ENCODE measurements at regions not wholly inside any gene's neighbourhood (a gene's known extent, or its start where the extent isn't known, plus 50 kb on each side); places are given as distances from the start of the nearest gene placed in this dataset.

GRCh38 chr5:39800042-39800601 is 375.3 kb upstream of the DAB2 start:
- in situ Hi-C loops (cut with MboI; ENCODE audit: low pct_ligation_motif_present in 1 of 4, low pct_unique_long_range_greater_than_20kb in 1 of 4, low sequenced_read_pairs in 3 of 4) (no loop called here), intact Hi-C loops (cut with DNase I; ENCODE audit: low total_unique reads) (no loop called here)
- Histone ChIP-seq H3K4me3 (no peak overlapping the region), H3K27ac (peak overlapping the region in 1 of 4 donors; percentile 32), H3K36me3 (no peaks in the 10 kb centered on the region), H3K27me3 (no peaks in the 10 kb centered on the region), H3K4me1 (peaks cover 0 to 2% (median under 1%) of the 10 kb centered on the region in 4 donors), H3K9me3 (no peaks in the 10 kb centered on the region)
- DNase-seq = no peak
- 55% methylated on average over 2 to 3 of the region's 3 CpGs for WGBS, 2 donors (ENCODE audit: low coverage in 1 of 2)
- TF ChIP-seq CTCF (IDR thresholded peaks at IDR 0.05) = no peak
- TF ChIP-seq POLR2AphosphoS5 (IDR thresholded peaks at IDR 0.05) = no peak
- no peak for TF ChIP-seq EP300 (IDR thresholded peaks at IDR 0.05; ENCODE audit: low read depth)

GRCh38 chr5:39799242-39799641 is 374.5 kb upstream of the DAB2 start:
- peak overlapping the region in 2 of 4 donors; percentile 8 to 32 for H3K27ac ChIP-seq
- no peak for DNase-seq
- TF ChIP-seq POLR2A (IDR thresholded peaks at IDR 0.05) (no peak), POLR2AphosphoS5 (IDR thresholded peaks at IDR 0.05) (no peak), EP300 (IDR thresholded peaks at IDR 0.05; ENCODE audit: low read depth) (no peak), CTCF (IDR thresholded peaks at IDR 0.05) (no peak)
- WGBS, 2 donors (ENCODE audit: low coverage in 1 of 2) = 54 to 56% methylated on average over 2 of the region's 2 CpGs
- in situ Hi-C loops (cut with MboI; ENCODE audit: low pct_ligation_motif_present in 1 of 4, low pct_unique_long_range_greater_than_20kb in 1 of 4, low sequenced_read_pairs in 3 of 4) = no loop called here
- intact Hi-C loops (cut with DNase I; ENCODE audit: low total_unique reads) = no loop called here
- no peaks in the 10 kb centered on the region for H3K9me3 ChIP-seq
- H3K27me3 ChIP-seq = no peaks in the 10 kb centered on the region
- H3K4me1 ChIP-seq = peaks cover 0 to 11% (median 3%) of the 10 kb centered on the region in 4 donors
- H3K36me3 ChIP-seq = no peaks in the 10 kb centered on the region
- H3K4me3 ChIP-seq = no peak overlapping the region

- TF ChIP-seq POLR2AphosphoS5 (IDR thresholded peaks at IDR 0.05) = no peak
- TF ChIP-seq EP300 (IDR thresholded peaks at IDR 0.05; ENCODE audit: low read depth) = no peak
- no peak for TF ChIP-seq POLR2A (IDR thresholded peaks at IDR 0.05)
- TF ChIP-seq CTCF (IDR thresholded peaks at IDR 0.05) = no peak
- Histone ChIP-seq H3K27ac (no peak overlapping the region), H3K4me1 (peaks cover 0 to 13% (median 3%) of the 10 kb centered on the region in 4 donors), H3K4me3 (no peak overlapping the region), H3K27me3 (no peaks in the 10 kb centered on the region), H3K9me3 (no peaks in the 10 kb centered on the region), H3K36me3 (no peaks in the 10 kb centered on the region)
- intact Hi-C loops (cut with DNase I; ENCODE audit: low total_unique reads) (no loop called here), in situ Hi-C loops (cut with MboI; ENCODE audit: low pct_ligation_motif_present in 1 of 4, low pct_unique_long_range_greater_than_20kb in 1 of 4, low sequenced_read_pairs in 3 of 4) (no loop called here)
- no peak for DNase-seq
- WGBS, 2 donors (ENCODE audit: low coverage in 1 of 2) = 29 to 58% methylated on average over 5 of the region's 5 CpGs
Observed at GRCh38 chr5:39794513-39795210, 369.9 kb upstream of the DAB2 start.

GRCh38 chr5:39785410-39785809 is 360.6 kb upstream of the DAB2 start:
- H3K4me3 ChIP-seq = no peak overlapping the region
- TF ChIP-seq EP300 (IDR thresholded peaks at IDR 0.05; ENCODE audit: low read depth) (no peak), POLR2A (IDR thresholded peaks at IDR 0.05) (no peak), POLR2AphosphoS5 (IDR thresholded peaks at IDR 0.05) (no peak), CTCF (IDR thresholded peaks at IDR 0.05) (no peak)
- H3K9me3 ChIP-seq = no peaks in the 10 kb centered on the region
- WGBS, 2 donors (ENCODE audit: low coverage in 1 of 2) = 88 to 94% methylated on average over 1 to 7 of the region's 7 CpGs
- H3K36me3 ChIP-seq = no peaks in the 10 kb centered on the region
- in situ Hi-C loops (cut with MboI; ENCODE audit: low pct_ligation_motif_present in 1 of 4, low pct_unique_long_range_greater_than_20kb in 1 of 4, low sequenced_read_pairs in 3 of 4) = no loop called here
- H3K27ac ChIP-seq = no peak overlapping the region
- no peaks in the 10 kb centered on the region for H3K4me1 ChIP-seq
- no peaks in the 10 kb centered on the region for H3K27me3 ChIP-seq
- intact Hi-C loops (cut with DNase I; ENCODE audit: low total_unique reads) = no loop called here
- no peak for DNase-seq

Data from transverse colon (tissue), 4 donors.